ENCODE measurements at regions not wholly inside any gene's neighbourhood (a gene's known extent, or its start where the extent isn't known, plus 50 kb on each side); places are given as distances from the start of the nearest gene placed in this dataset.
"Not testable (repeated sequence)": the region's sequence is repeated elsewhere in the genome, so short reads cannot be mapped to it uniquely, and the experiment has no call there.

- TF ChIP-seq CTCF (conservative IDR thresholded peaks at IDR 0.05); EZH2 (IDR thresholded peaks at IDR 0.05; ENCODE audit: low read depth): not testable (repeated sequence)
Observed at GRCh38 chr7:136114467-136114866, 137.3 kb upstream of the MTPN start.

All from PC-9 (cell line).